Endothelial cell (in vitro differentiated cells): ENCODE measurements at regions not wholly inside any gene's neighbourhood (a gene's known extent, or its start where the extent isn't known, plus 50 kb on each side); places are given as distances from the start of the nearest gene placed in this dataset.

ENCODE experiments used
- DNase-seq: peaks from one replicate; pipeline ENCODE4 v3.0.0; 2021; ENCODE audit warnings: low spot score
- H3K27ac Mint-ChIP-seq: one replicate; pipeline ENCODE4 v1.8.0; 2021; ENCODE audit warnings: mixed read lengths, inconsistent platforms; ENCODE audit not compliant: unreplicated experiment
- H3K27me3 Mint-ChIP-seq: one replicate; pipeline ENCODE4 v1.8.0; 2021; ENCODE audit warnings: mild to moderate bottlenecking, moderate library complexity, mixed read lengths, inconsistent platforms; ENCODE audit not compliant: unreplicated experiment
- H3K36me3 Mint-ChIP-seq: one replicate; pipeline ENCODE4 v1.8.0; 2021; ENCODE audit warnings: mild to moderate bottlenecking, low read depth, mixed read lengths, inconsistent platforms; ENCODE audit not compliant: unreplicated experiment
- H3K4me1 Mint-ChIP-seq: one replicate; pipeline ENCODE4 v1.8.0; 2021; ENCODE audit warnings: mild to moderate bottlenecking, mixed read lengths, inconsistent platforms; ENCODE audit not compliant: unreplicated experiment
- H3K4me3 Mint-ChIP-seq: one replicate; pipeline ENCODE4 v1.8.0; 2021; ENCODE audit warnings: mild to moderate bottlenecking, mixed read lengths, inconsistent platforms; ENCODE audit not compliant: unreplicated experiment
- H3K9me3 Mint-ChIP-seq: one replicate; pipeline ENCODE4 v1.8.0; 2021; ENCODE audit warnings: mixed read lengths, inconsistent platforms; ENCODE audit not compliant: unreplicated experiment
- TF ChIP-seq, protein P1 (sequence below): fragments of 200-600 bp; sonication (generic); IDR thresholded peaks from one replicate; pipeline ENCODE4 v1.5.0; 2021; ENCODE audit warnings: antibody characterized with exemption; ENCODE audit not compliant: unreplicated experiment

GRCh38 chr9:31637861-31638260 is 746.6 kb upstream of the ACO1 start:
- Mint-ChIP-seq H3K9me3 (no peaks in the 10 kb centered on the region), H3K4me3 (no peak overlapping the region), H3K4me1 (no peaks in the 10 kb centered on the region), H3K36me3 (no peaks in the 10 kb centered on the region), H3K27me3 (no peaks in the 10 kb centered on the region), H3K27ac (no peak overlapping the region)
- DNase-seq: no peak
- TF ChIP-seq, protein P1, sequence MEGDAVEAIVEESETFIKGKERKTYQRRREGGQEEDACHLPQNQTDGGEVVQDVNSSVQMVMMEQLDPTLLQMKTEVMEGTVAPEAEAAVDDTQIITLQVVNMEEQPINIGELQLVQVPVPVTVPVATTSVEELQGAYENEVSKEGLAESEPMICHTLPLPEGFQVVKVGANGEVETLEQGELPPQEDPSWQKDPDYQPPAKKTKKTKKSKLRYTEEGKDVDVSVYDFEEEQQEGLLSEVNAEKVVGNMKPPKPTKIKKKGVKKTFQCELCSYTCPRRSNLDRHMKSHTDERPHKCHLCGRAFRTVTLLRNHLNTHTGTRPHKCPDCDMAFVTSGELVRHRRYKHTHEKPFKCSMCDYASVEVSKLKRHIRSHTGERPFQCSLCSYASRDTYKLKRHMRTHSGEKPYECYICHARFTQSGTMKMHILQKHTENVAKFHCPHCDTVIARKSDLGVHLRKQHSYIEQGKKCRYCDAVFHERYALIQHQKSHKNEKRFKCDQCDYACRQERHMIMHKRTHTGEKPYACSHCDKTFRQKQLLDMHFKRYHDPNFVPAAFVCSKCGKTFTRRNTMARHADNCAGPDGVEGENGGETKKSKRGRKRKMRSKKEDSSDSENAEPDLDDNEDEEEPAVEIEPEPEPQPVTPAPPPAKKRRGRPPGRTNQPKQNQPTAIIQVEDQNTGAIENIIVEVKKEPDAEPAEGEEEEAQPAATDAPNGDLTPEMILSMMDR: no peak

DNA sequence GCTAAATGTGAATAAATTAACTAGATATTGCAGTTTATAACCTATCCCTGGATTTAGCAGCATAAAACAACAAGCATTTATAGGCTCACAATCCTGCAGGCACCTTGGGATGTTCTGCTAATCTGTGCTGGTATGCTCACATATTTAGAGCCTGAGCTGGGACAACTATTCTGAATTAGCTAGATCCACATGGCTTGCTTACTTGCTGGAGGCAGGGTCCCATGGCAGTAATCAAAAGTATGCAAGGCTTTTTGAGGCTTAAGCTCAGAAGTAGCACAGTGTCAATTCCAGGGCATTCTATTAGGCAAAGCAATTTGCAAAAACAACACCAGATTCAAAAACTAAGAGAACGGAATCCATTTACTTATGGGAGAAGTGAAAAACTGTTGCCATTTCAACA is 745.0 kb upstream of the ACO1 start:
- Mint-ChIP-seq H3K27me3 (no peaks in the 10 kb centered on the region), H3K36me3 (no peaks in the 10 kb centered on the region), H3K4me3 (no peak overlapping the region), H3K4me1 (no peaks in the 10 kb centered on the region), H3K9me3 (no peaks in the 10 kb centered on the region), H3K27ac (no peak overlapping the region)
- no peak for DNase-seq
- TF ChIP-seq, protein P1: no peak

DNA sequence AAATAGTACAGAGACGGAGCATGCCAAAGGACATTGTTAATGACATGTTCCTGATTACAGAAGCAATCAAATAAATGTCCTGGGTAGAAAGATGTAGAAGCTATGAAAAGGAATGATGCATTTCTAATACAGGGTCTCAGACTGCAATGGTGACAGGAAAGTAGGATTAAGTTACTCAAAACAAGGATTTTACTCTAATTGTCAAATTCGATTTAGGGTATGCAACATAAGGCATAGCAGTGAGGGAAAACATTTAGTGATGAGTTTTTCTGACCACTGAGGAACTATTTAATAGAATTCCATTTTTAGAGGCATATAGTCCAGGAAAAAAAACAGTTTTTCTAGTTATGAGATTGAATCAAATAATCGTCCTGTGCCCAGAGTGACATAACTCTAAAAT is 715.1 kb upstream of the ACO1 start:
- Mint-ChIP-seq H3K4me1 (no peaks in the 10 kb centered on the region), H3K4me3 (no peak overlapping the region), H3K27ac (no peak overlapping the region), H3K36me3 (no peaks in the 10 kb centered on the region), H3K27me3 (no peaks in the 10 kb centered on the region), H3K9me3 (no peaks in the 10 kb centered on the region)
- TF ChIP-seq, protein P1: no peak
- no peak for DNase-seq

DNA sequence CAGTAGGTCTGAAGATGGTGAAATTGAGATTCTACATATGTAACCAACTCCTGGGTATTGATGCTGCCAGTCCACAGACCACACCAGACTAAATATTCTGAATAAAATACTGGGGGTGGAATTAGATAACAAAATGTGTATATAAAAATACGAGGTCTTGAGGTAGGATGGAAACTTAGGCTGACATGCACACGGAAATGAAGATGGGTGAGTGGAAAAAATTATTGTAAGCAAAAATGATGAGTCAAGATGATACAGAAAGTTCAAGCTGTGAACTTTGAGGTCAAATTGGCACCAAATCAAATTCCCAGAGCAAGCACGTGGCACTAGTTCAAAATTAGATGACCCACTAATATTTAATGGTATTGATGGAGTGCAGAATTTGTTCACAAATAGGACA is 713.4 kb upstream of the ACO1 start:
- Mint-ChIP-seq H3K27ac (no peak overlapping the region), H3K27me3 (no peaks in the 10 kb centered on the region), H3K4me1 (no peaks in the 10 kb centered on the region), H3K9me3 (no peaks in the 10 kb centered on the region), H3K4me3 (no peak overlapping the region), H3K36me3 (no peaks in the 10 kb centered on the region)
- TF ChIP-seq, protein P1: no peak
- DNase-seq: no peak

GRCh38 chr9:31674264-31674663 is 710.2 kb upstream of the ACO1 start:
- no peaks in the 10 kb centered on the region for H3K27me3 Mint-ChIP-seq
- no peaks in the 10 kb centered on the region for H3K4me1 Mint-ChIP-seq
- no peak overlapping the region for H3K27ac Mint-ChIP-seq
- no peak for DNase-seq
- no peaks in the 10 kb centered on the region for H3K9me3 Mint-ChIP-seq
- H3K36me3 Mint-ChIP-seq: no peaks in the 10 kb centered on the region
- TF ChIP-seq, protein P1: no peak
- no peak overlapping the region for H3K4me3 Mint-ChIP-seq
